ENCODE measurements at regions not wholly inside any gene's neighbourhood (a gene's known extent, or its start where the extent isn't known, plus 50 kb on each side); places are given as distances from the start of the nearest gene placed in this dataset.
A peak's percentile ranks its signal among the peaks of the same experiment; 100 is the strongest.

GRCh38 chrX:125439194-125439849 lies 119.7 kb downstream of the TEX13C start (continued):
- TF ChIP-seq ZNF280A (IDR thresholded peaks at IDR 0.05; ENCODE audit: low read depth, partially characterized antibody) = no peak
- TF ChIP-seq STAT5B (CRISPR knock-in tag; IDR thresholded peaks at IDR 0.05) = no peak
- TF ChIP-seq NFIX (CRISPR knock-in tag; IDR thresholded peaks at IDR 0.05; ENCODE audit: low read depth) = no peak
- no peak for TF ChIP-seq HBP1 (CRISPR knock-in tag; IDR thresholded peaks at IDR 0.05)
- TF ChIP-seq ZNF445 (CRISPR knock-in tag; IDR thresholded peaks at IDR 0.05; ENCODE audit: low read depth) = no peak
- no peak for TF ChIP-seq FOXO4 (CRISPR knock-in tag; IDR thresholded peaks at IDR 0.05)
- peak; percentile 67; the same call in 1 of the 2 replicates for TF ChIP-seq ZNF589 (CRISPR knock-in tag; IDR thresholded peaks at IDR 0.05; ENCODE audit: low read depth)
- TF ChIP-seq HIVEP1 (CRISPR knock-in tag; IDR thresholded peaks at IDR 0.05) = no peak
- no peak for TF ChIP-seq TRIM25 (IDR thresholded peaks at IDR 0.05; ENCODE audit: borderline replicate concordance)
- no peak for TF ChIP-seq RBBP5 (IDR thresholded peaks at IDR 0.05; ENCODE audit: borderline replicate concordance, insufficient read depth, low read length, poor library complexity, severe bottlenecking)
- TF ChIP-seq BRF2 (IDR thresholded peaks at IDR 0.05; ENCODE audit: borderline replicate concordance, insufficient read depth, insufficient read length) = no peak
- TF ChIP-seq KHSRP (IDR thresholded peaks at IDR 0.05) = no peak
- 0 out of 4 replicates have a peak, but pooled peaks of 1 of the 2 experiments have one; percentile 15 for TF ChIP-seq MNT (conservative IDR thresholded peaks at IDR 0.05)
- no peak for TF ChIP-seq TCF7L2 (IDR thresholded peaks at IDR 0.05; ENCODE audit: low read depth, low read length)
- no peak for TF ChIP-seq ZNF184 (CRISPR knock-in tag; IDR thresholded peaks at IDR 0.05)
- no peak for TF ChIP-seq ZNF436 (CRISPR knock-in tag; IDR thresholded peaks at IDR 0.05)
- no peak for TF ChIP-seq GATAD2A (IDR thresholded peaks at IDR 0.05)
- no peak for TF ChIP-seq PCBP1 (IDR thresholded peaks at IDR 0.05; ENCODE audit: low read depth, low read length, poor library complexity, severe bottlenecking)
